Transverse colon (tissue), 4 donors: ENCODE measurements at regions not wholly inside any gene's neighbourhood (a gene's known extent, or its start where the extent isn't known, plus 50 kb on each side); places are given as distances from the start of the nearest gene placed in this dataset.

Experiments
- DNase-seq: peaks from one replicate; pipeline ENCODE4 v3.0.0-alpha.2; 2019
- H3K27ac ChIP-seq, 4 donors: fragments of 200-600 bp; sonication (generic); 2 replicates each; pipeline ENCODE4 v1.5.1; 2016 to 2018; ENCODE audit warnings: inconsistent platforms in 4 of 4
- H3K27me3 ChIP-seq: fragments of 200-600 bp; sonication (generic); 2 replicates; pipeline ENCODE4 v1.5.1; 2017; ENCODE audit warnings: inconsistent platforms
- H3K36me3 ChIP-seq, 4 donors: fragments of 200-600 bp; sonication (generic); 2 replicates each; pipeline ENCODE4 v1.5.1; 2017 to 2019; ENCODE audit warnings: inconsistent platforms in 4 of 4
- H3K4me1 ChIP-seq, 4 donors: fragments of 200-600 bp; sonication (generic); 2 replicates each; pipeline ENCODE4 v1.5.1; 2017 to 2020; ENCODE audit warnings: inconsistent platforms in 4 of 4
- H3K4me3 ChIP-seq, 4 donors: fragments of 200-600 bp; sonication (generic); 1 replicate in 1 of 4; 2 replicates in 3 of 4; pipeline versions ENCODE4 v1.5.1 to v1.6.1; 2017 to 2019; ENCODE audit warnings: inconsistent platforms in 4 of 4
- H3K9me3 ChIP-seq, 2 donors: fragments of 200-600 bp; sonication (generic); 2 replicates each; pipeline ENCODE4 v1.5.1; 2017 to 2019; ENCODE audit warnings: inconsistent platforms in 2 of 2
- EP300 ChIP-seq: sonication (generic); formaldehyde crosslinking; IDR thresholded peaks from one replicate; pipeline ENCODE4 v1.6.1; 2017; ENCODE audit warnings: antibody characterized with exemption, low read depth
- POLR2A ChIP-seq: fragments of 450-650 bp; IDR thresholded peaks from one replicate; pipeline ENCODE4 v1.6.1; 2016; ENCODE audit warnings: antibody characterized with exemption, mild to moderate bottlenecking, moderate library complexity
- POLR2AphosphoS5 ChIP-seq, 3 donors: sonication (generic); formaldehyde crosslinking; IDR thresholded peaks; one replicate each; pipeline ENCODE4 v1.6.1; 2016; ENCODE audit warnings: antibody characterized with exemption in 3 of 3
- WGBS, 2 donors: methylation state at CpG; one replicate each; pipeline ENCODE4 v1.1.5; 2018; ENCODE audit warnings: low coverage in 1 of 2; 5-methylcytosine and 5-hydroxymethylcytosine counted together
- in situ Hi-C, 4 donors: fragments of 200-750 bp; cut with MboI; loops; one replicate each; pipeline versions ENCODE4 v1.15.0 to v1.15.1; 2017; ENCODE audit warnings: low sequenced_read_pairs in 3 of 4, low pct_ligation_motif_present in 1 of 4, low pct_unique_long_range_greater_than_20kb in 1 of 4
- intact Hi-C: fragments of 100-400 bp; cut with DNase I; formaldehyde crosslinking; loops from one replicate; pipeline ENCODE4 v1.15.1; 2023; ENCODE audit warnings: low total_unique reads
- TF ChIP-seq, protein P1 (sequence below), 5 experiments: fragments of 200-600 bp in 3 of 5; fragments of 450-650 bp in 2 of 5; sonication (generic) in 3 of 5; IDR thresholded peaks; 1 replicate in 2 of 5; 2 replicates in 3 of 5; pipeline ENCODE4 v1.5.1; 2016 to 2017; ENCODE audit warnings: antibody characterized with exemption in 5 of 5, inconsistent platforms in 3 of 5, mild to moderate bottlenecking in 2 of 5, moderate library complexity in 1 of 5

DNA sequence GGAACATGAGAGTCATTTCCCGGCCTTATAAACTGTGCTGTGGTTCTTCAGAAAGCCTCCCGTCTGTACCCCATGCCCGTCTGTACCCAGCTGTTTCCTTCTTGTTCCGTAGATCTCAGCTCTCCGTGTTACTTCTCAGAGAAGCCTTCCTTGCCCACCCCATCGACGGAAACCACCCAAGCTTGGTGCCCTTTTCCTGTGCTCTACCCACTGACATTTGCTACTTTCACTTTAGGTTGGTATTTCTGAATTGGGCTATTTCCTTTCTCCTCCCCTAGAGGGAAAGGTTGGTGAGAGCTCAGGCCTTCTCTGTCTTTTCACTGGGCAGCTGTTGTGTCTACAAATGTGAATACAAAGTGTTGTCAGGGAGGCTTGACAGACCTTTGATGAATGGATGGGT, 764.5 kb upstream of the ADAMTS16 start:
- intact Hi-C loops (no loop called here), in situ Hi-C loops (no loop called here)
- H3K4me3 ChIP-seq, result no peak overlapping the region

DNA sequence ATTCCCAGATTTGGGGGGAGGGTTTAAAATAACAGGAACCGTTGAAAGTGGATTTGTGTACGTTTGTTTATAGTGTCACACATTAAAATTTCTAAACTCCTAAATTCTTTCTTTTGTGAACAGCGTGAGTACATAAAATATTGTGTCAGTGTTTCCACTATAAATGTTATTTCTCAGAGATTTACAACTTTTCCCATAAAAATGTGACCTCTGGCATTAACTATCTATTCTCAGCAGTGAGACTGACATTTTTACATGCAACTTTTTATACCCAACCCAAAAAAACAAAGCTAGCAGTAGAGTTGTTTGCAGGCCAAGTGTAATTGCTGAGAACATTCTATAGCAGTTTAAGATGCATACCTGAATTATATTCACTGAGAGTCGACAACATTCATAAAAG, 757.0 kb upstream of the ADAMTS16 start:
- in situ Hi-C loops, result no loop called here
- Histone ChIP-seq H3K4me3 (no peak overlapping the region), H3K9me3 (no peaks in the 10 kb centered on the region), H3K27me3 (no peaks in the 10 kb centered on the region), H3K27ac (no peak overlapping the region), H3K4me1 (no peaks in the 10 kb centered on the region), H3K36me3 (no peaks in the 10 kb centered on the region)
- intact Hi-C loops, result no loop called here
- no peak for DNase-seq
- WGBS, 2 donors, result 28 to 31% methylated on average over 3 to 4 of the region's 4 CpGs
- TF ChIP-seq, protein P1, sequence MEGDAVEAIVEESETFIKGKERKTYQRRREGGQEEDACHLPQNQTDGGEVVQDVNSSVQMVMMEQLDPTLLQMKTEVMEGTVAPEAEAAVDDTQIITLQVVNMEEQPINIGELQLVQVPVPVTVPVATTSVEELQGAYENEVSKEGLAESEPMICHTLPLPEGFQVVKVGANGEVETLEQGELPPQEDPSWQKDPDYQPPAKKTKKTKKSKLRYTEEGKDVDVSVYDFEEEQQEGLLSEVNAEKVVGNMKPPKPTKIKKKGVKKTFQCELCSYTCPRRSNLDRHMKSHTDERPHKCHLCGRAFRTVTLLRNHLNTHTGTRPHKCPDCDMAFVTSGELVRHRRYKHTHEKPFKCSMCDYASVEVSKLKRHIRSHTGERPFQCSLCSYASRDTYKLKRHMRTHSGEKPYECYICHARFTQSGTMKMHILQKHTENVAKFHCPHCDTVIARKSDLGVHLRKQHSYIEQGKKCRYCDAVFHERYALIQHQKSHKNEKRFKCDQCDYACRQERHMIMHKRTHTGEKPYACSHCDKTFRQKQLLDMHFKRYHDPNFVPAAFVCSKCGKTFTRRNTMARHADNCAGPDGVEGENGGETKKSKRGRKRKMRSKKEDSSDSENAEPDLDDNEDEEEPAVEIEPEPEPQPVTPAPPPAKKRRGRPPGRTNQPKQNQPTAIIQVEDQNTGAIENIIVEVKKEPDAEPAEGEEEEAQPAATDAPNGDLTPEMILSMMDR (IDR thresholded peaks at IDR 0.05), result no peak
- TF ChIP-seq EP300, result no peak

More for the DNA sequence above, 764.5 kb upstream of the ADAMTS16 start:
- no peaks in the 10 kb centered on the region for H3K9me3 ChIP-seq
- no peaks in the 10 kb centered on the region for H3K27me3 ChIP-seq
- H3K27ac ChIP-seq, result no peak overlapping the region
- H3K4me1 ChIP-seq, result no peaks in the 10 kb centered on the region
- H3K36me3 ChIP-seq, result no peaks in the 10 kb centered on the region
- DNase-seq, result no peak
- TF ChIP-seq, protein P1 (IDR thresholded peaks at IDR 0.05), result no peak
- TF ChIP-seq EP300 (no peak), POLR2A (no peak), POLR2AphosphoS5 (IDR thresholded peaks at IDR 0.05) (no peak)
- 84 to 94% methylated on average over 7 of the region's 7 CpGs for WGBS, 2 donors

DNA sequence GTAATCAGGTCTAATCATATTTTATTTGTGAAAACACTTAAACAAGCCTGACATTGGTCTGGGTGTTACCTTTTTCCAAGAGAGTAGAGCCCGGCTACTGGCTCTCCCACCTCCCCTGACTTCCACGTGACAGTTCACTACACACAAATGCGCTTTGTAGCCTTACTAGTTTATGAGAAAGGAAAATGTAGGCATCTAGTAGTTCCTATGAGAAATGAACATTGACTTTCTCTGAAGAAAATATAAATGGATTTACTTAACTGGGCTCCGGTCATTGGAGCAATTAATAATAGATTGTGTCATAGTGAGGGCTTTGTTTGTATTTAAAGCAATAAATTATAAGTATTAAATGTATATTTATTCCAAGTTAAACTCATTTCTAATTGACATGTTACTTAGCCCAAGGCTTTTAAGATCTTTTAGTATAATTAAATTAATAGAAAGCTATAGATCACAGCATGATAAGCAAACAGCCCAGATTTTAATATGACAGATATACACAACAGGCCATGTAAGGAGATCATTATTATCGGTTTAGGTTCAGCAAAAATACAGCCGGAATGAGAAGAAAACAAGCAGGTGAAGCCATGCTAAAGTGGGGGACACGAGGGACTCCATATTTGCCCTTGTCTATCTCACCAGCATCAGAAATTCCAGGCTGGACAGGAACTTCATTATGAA, 756.5 kb upstream of the ADAMTS16 start:
- H3K9me3 ChIP-seq, result no peaks in the 10 kb centered on the region
- no peaks in the 10 kb centered on the region for H3K27me3 ChIP-seq
- intact Hi-C loops, result no loop called here
- H3K4me1 ChIP-seq, result no peaks in the 10 kb centered on the region
- no peak for DNase-seq
- no peak overlapping the region for H3K4me3 ChIP-seq
- 51 to 64% methylated on average over 5 to 7 of the region's 7 CpGs for WGBS, 2 donors
- in situ Hi-C loops, result no loop called here
- H3K36me3 ChIP-seq, result no peaks in the 10 kb centered on the region
- TF ChIP-seq POLR2AphosphoS5 (IDR thresholded peaks at IDR 0.05), result no peak
- H3K27ac ChIP-seq, result no peak overlapping the region

DNA sequence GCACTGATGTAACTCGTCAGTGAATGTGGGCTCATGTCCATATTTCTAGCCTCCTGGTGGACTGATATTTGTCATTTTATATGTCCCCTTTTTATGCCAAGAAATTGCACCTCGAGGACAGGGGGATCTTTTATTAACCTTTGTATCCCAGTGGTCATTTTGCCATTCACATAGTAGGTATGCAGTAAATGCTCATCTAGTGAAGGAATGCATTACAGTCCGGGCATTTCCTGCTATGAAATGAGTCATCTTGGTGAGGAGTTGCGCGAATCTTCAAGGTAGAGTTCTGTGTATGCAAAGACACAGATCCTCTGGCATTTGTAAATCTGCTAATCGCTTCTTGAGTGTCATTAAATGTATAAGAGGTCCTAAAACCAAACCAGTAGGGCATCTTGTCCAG, 755.5 kb upstream of the ADAMTS16 start:
- WGBS, 2 donors, result 62 to 74% methylated on average over 5 to 6 of the region's 6 CpGs
- no peaks in the 10 kb centered on the region for H3K36me3 ChIP-seq
- no peaks in the 10 kb centered on the region for H3K9me3 ChIP-seq
- no peaks in the 10 kb centered on the region for H3K4me1 ChIP-seq
- intact Hi-C loops, result no loop called here
- DNase-seq, result no peak
- in situ Hi-C loops, result no loop called here
- H3K27me3 ChIP-seq, result no peaks in the 10 kb centered on the region
- TF ChIP-seq, protein P1 (IDR thresholded peaks at IDR 0.05), result no peak
- TF ChIP-seq EP300 (no peak), POLR2A (no peak), POLR2AphosphoS5 (IDR thresholded peaks at IDR 0.05) (no peak)
- no peak overlapping the region for H3K4me3 ChIP-seq
- no peak overlapping the region for H3K27ac ChIP-seq

DNA sequence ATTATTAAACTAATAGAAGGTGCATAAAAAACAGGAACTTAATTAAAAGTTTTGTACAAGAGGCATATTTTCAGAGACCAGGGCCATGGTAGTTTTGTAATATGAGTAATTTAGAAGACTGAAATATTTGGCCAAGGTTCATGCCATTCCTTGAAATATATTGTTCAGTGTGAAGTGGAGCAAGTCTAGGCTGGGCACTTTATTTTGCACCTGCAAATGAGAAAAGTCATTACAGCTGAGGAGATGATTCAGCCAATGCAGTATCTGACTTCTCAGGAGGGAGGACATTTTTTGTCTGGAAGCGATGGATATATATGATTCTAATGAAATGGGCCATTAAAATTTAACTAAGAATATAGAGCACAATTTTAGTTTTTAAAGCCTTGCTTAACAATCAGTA, 754.0 kb upstream of the ADAMTS16 start:
- Histone ChIP-seq H3K4me1 (no peaks in the 10 kb centered on the region), H3K36me3 (no peaks in the 10 kb centered on the region), H3K27me3 (no peaks in the 10 kb centered on the region), H3K4me3 (no peak overlapping the region), H3K27ac (no peak overlapping the region), H3K9me3 (no peaks in the 10 kb centered on the region)
- TF ChIP-seq, protein P1 (IDR thresholded peaks at IDR 0.05), result no peak
- no peak for TF ChIP-seq EP300
- no peak for TF ChIP-seq POLR2A
- no peak for TF ChIP-seq POLR2AphosphoS5 (IDR thresholded peaks at IDR 0.05)
- in situ Hi-C loops (no loop called here), intact Hi-C loops (no loop called here)
- WGBS, 2 donors, result 91 to 92% methylated on average over 1 of the region's 1 CpG
- DNase-seq, result no peak
